ENCODE measurements at regions not wholly inside any gene's neighbourhood (a gene's known extent, or its start where the extent isn't known, plus 50 kb on each side); places are given as distances from the start of the nearest gene placed in this dataset.
"Not testable (repeated sequence)": the region's sequence is repeated elsewhere in the genome, so short reads cannot be mapped to it uniquely, and the experiment has no call there.

- Mint-ChIP-seq H3K27me3 (no peaks in the 10 kb centered on the region), H3K4me1 (no peaks in the 10 kb centered on the region), H3K9me3 (peaks cover 4% of the 10 kb centered on the region), H3K4me3 (no peak overlapping the region), H3K36me3 (ENCODE audit: low read depth) (no peaks in the 10 kb centered on the region), H3K27ac (no peak overlapping the region)
- CTCF ChIA-PET, result no interaction called here
- DNase-seq, result no peak
- POLR2A ChIA-PET, result no interaction called here
Observed at GRCh38 chr1:80349218-80349617, 1342.7 kb upstream of the ADGRL4 start.

GRCh38 chr1:80341021-80341420 lies 1334.5 kb upstream of the ADGRL4 start:
- CTCF ChIA-PET, result interaction anchor here (0.6 kb wide), 1 partner anchor 23 kb away, joined by 3 read pairs; no protein-coding TSS in a partner anchor
- H3K4me3 Mint-ChIP-seq, result no peak overlapping the region
- POLR2A ChIA-PET, result no interaction called here
- no peak for DNase-seq
- no peaks in the 10 kb centered on the region for H3K4me1 Mint-ChIP-seq
- H3K27ac Mint-ChIP-seq, result no peak overlapping the region
- no peaks in the 10 kb centered on the region for H3K36me3 Mint-ChIP-seq (ENCODE audit: low read depth)
- peaks cover 18% of the 10 kb centered on the region for H3K9me3 Mint-ChIP-seq
- H3K27me3 Mint-ChIP-seq, result no peaks in the 10 kb centered on the region

- H3K36me3 Mint-ChIP-seq (ENCODE audit: low read depth), result no peaks in the 10 kb centered on the region
- no peak for DNase-seq
- H3K4me3 Mint-ChIP-seq, result no peak overlapping the region
- POLR2A ChIA-PET, result no interaction called here
- no peak overlapping the region for H3K27ac Mint-ChIP-seq
- peaks cover 3% of the 10 kb centered on the region for H3K9me3 Mint-ChIP-seq
- CTCF ChIA-PET, result no interaction called here
- no peaks in the 10 kb centered on the region for H3K4me1 Mint-ChIP-seq
- no peaks in the 10 kb centered on the region for H3K27me3 Mint-ChIP-seq
Observed at GRCh38 chr1:80318108-80318507, 1311.6 kb upstream of the ADGRL4 start.

- no peaks in the 10 kb centered on the region for H3K27me3 Mint-ChIP-seq
Observed at GRCh38 chr1:80310703-80311245, 1304.2 kb upstream of the ADGRL4 start.

GRCh38 chr1:80305466-80305865 lies 1298.9 kb upstream of the ADGRL4 start:
- POLR2A ChIA-PET, result no interaction called here
- Mint-ChIP-seq H3K27me3 (no peaks in the 10 kb centered on the region), H3K4me3 (no peak overlapping the region), H3K9me3 (peaks cover 2% of the 10 kb centered on the region), H3K4me1 (no peaks in the 10 kb centered on the region), H3K36me3 (ENCODE audit: low read depth) (no peaks in the 10 kb centered on the region), H3K27ac (no peak overlapping the region)
- CTCF ChIA-PET, result no interaction called here
- DNase-seq, result no peak

More at GRCh38 chr1:80310703-80311245, 1304.2 kb upstream of the ADGRL4 start:
- H3K27ac Mint-ChIP-seq, result no peak overlapping the region
- H3K36me3 Mint-ChIP-seq (ENCODE audit: low read depth), result no peaks in the 10 kb centered on the region
- no peaks in the 10 kb centered on the region for H3K9me3 Mint-ChIP-seq
- no peak for DNase-seq
- no peak overlapping the region for H3K4me3 Mint-ChIP-seq
- POLR2A ChIA-PET, result no interaction called here
- no peaks in the 10 kb centered on the region for H3K4me1 Mint-ChIP-seq
- CTCF ChIA-PET, result no interaction called here

GRCh38 chr1:80293818-80294217 lies 1287.3 kb upstream of the ADGRL4 start:
- Mint-ChIP-seq H3K4me1 (no peaks in the 10 kb centered on the region), H3K27me3 (no peaks in the 10 kb centered on the region), H3K36me3 (ENCODE audit: low read depth) (no peaks in the 10 kb centered on the region), H3K27ac (no peak overlapping the region), H3K9me3 (peaks cover 2% of the 10 kb centered on the region), H3K4me3 (no peak overlapping the region)
- no peak for DNase-seq
- POLR2A ChIA-PET, result no interaction called here
- CTCF ChIA-PET, result no interaction called here

- DNase-seq; H3K27ac Mint-ChIP-seq; H3K4me1 Mint-ChIP-seq; CTCF ChIA-PET; H3K4me3 Mint-ChIP-seq; H3K9me3 Mint-ChIP-seq; H3K36me3 Mint-ChIP-seq (ENCODE audit: low read depth); POLR2A ChIA-PET; H3K27me3 Mint-ChIP-seq: not testable (repeated sequence)
Observed at GRCh38 chr1:80288750-80289149, 1282.2 kb upstream of the ADGRL4 start.

- ChIA-PET CTCF (no interaction called here), POLR2A (no interaction called here)
- DNase-seq, result no peak
- Mint-ChIP-seq H3K27ac (no peak overlapping the region), H3K36me3 (ENCODE audit: low read depth) (no peaks in the 10 kb centered on the region), H3K27me3 (no peaks in the 10 kb centered on the region), H3K4me3 (no peak overlapping the region), H3K9me3 (peaks cover under 1% of the 10 kb centered on the region), H3K4me1 (no peaks in the 10 kb centered on the region)
Observed at GRCh38 chr1:80282536-80282935, 1276.0 kb upstream of the ADGRL4 start.

- Mint-ChIP-seq H3K27ac (no peak overlapping the region), H3K4me1 (no peaks in the 10 kb centered on the region), H3K4me3 (no peak overlapping the region), H3K9me3 (peaks cover 5% of the 10 kb centered on the region), H3K36me3 (ENCODE audit: low read depth) (no peaks in the 10 kb centered on the region), H3K27me3 (no peaks in the 10 kb centered on the region)
- ChIA-PET CTCF (no interaction called here), POLR2A (no interaction called here)
- no peak for DNase-seq
Observed at GRCh38 chr1:80278936-80279335, 1272.4 kb upstream of the ADGRL4 start.

- H3K9me3 Mint-ChIP-seq, result peaks cover 8% of the 10 kb centered on the region
- CTCF ChIA-PET, result interaction anchor here (0.7 kb wide), 1 partner anchor 921 kb away, joined by 4 read pairs; no protein-coding TSS in a partner anchor
- POLR2A ChIA-PET, result no interaction called here
- no peaks in the 10 kb centered on the region for H3K36me3 Mint-ChIP-seq (ENCODE audit: low read depth)
- no peaks in the 10 kb centered on the region for H3K27me3 Mint-ChIP-seq
- H3K27ac Mint-ChIP-seq, result no peak overlapping the region
- no peak for DNase-seq
- H3K4me1 Mint-ChIP-seq, result no peaks in the 10 kb centered on the region
- no peak overlapping the region for H3K4me3 Mint-ChIP-seq
Observed at GRCh38 chr1:80274256-80274655, 1267.7 kb upstream of the ADGRL4 start.

GRCh38 chr1:80272495-80272894 lies 1266.0 kb upstream of the ADGRL4 start:
- POLR2A ChIA-PET, result no interaction called here
- Mint-ChIP-seq H3K9me3 (peaks cover 7% of the 10 kb centered on the region), H3K4me3 (no peak overlapping the region), H3K27me3 (no peaks in the 10 kb centered on the region), H3K27ac (no peak overlapping the region), H3K4me1 (no peaks in the 10 kb centered on the region), H3K36me3 (ENCODE audit: low read depth) (no peaks in the 10 kb centered on the region)
- DNase-seq, result no peak
- CTCF ChIA-PET, result no interaction called here

GRCh38 chr1:80258659-80259058 lies 1252.1 kb upstream of the ADGRL4 start:
- POLR2A ChIA-PET, result no interaction called here

GRCh38 chr1:80251591-80251990 lies 1245.1 kb upstream of the ADGRL4 start:
- no peak overlapping the region for H3K4me3 Mint-ChIP-seq
- H3K4me1 Mint-ChIP-seq, result no peaks in the 10 kb centered on the region
- CTCF ChIA-PET, result no interaction called here
- no peaks in the 10 kb centered on the region for H3K27me3 Mint-ChIP-seq
- H3K36me3 Mint-ChIP-seq (ENCODE audit: low read depth), result no peaks in the 10 kb centered on the region
- POLR2A ChIA-PET, result no interaction called here
- no peak for DNase-seq
- peaks cover 4% of the 10 kb centered on the region for H3K9me3 Mint-ChIP-seq
- no peak overlapping the region for H3K27ac Mint-ChIP-seq

More at GRCh38 chr1:80258659-80259058, 1252.1 kb upstream of the ADGRL4 start:
- Mint-ChIP-seq H3K36me3 (ENCODE audit: low read depth) (no peaks in the 10 kb centered on the region), H3K9me3 (peaks cover 10% of the 10 kb centered on the region), H3K27me3 (no peaks in the 10 kb centered on the region), H3K4me3 (no peak overlapping the region), H3K27ac (no peak overlapping the region), H3K4me1 (no peaks in the 10 kb centered on the region)
- CTCF ChIA-PET, result no interaction called here
- no peak for DNase-seq

GRCh38 chr1:80251171-80251570 lies 1244.6 kb upstream of the ADGRL4 start:
- no peaks in the 10 kb centered on the region for H3K27me3 Mint-ChIP-seq
- ChIA-PET CTCF (no interaction called here), POLR2A (no interaction called here)
- no peaks in the 10 kb centered on the region for H3K36me3 Mint-ChIP-seq (ENCODE audit: low read depth)
- H3K4me1 Mint-ChIP-seq, result no peaks in the 10 kb centered on the region
- no peak overlapping the region for H3K27ac Mint-ChIP-seq
- peaks cover 4% of the 10 kb centered on the region for H3K9me3 Mint-ChIP-seq
- DNase-seq, result no peak
- H3K4me3 Mint-ChIP-seq, result no peak overlapping the region
